GM12872 (cell line): ENCODE measurements at regions not wholly inside any gene's neighbourhood (a gene's known extent, or its start where the extent isn't known, plus 50 kb on each side); places are given as distances from the start of the nearest gene placed in this dataset.

Source experiments
- TF ChIP-seq, protein P1 (sequence below): IDR thresholded peaks from 3 replicates; pipeline ENCODE4 v1.5.1; 2011; ENCODE audit warnings: low read depth, mild to moderate bottlenecking, low read length, moderate library complexity; ENCODE audit not compliant: insufficient read depth

GRCh38 chr6:126787635-126788034 lies 330.8 kb upstream of the RSPO3 start:
- TF ChIP-seq, protein P1, sequence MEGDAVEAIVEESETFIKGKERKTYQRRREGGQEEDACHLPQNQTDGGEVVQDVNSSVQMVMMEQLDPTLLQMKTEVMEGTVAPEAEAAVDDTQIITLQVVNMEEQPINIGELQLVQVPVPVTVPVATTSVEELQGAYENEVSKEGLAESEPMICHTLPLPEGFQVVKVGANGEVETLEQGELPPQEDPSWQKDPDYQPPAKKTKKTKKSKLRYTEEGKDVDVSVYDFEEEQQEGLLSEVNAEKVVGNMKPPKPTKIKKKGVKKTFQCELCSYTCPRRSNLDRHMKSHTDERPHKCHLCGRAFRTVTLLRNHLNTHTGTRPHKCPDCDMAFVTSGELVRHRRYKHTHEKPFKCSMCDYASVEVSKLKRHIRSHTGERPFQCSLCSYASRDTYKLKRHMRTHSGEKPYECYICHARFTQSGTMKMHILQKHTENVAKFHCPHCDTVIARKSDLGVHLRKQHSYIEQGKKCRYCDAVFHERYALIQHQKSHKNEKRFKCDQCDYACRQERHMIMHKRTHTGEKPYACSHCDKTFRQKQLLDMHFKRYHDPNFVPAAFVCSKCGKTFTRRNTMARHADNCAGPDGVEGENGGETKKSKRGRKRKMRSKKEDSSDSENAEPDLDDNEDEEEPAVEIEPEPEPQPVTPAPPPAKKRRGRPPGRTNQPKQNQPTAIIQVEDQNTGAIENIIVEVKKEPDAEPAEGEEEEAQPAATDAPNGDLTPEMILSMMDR, result no peak

GRCh38 chr6:126788861-126789365 lies 329.6 kb upstream of the RSPO3 start:
- TF ChIP-seq, protein P1, result no peak

- TF ChIP-seq, protein P1, result no peak
These were observed 326.0 kb upstream of the RSPO3 start for GRCh38 chr6:126792340-126793085.

DNA sequence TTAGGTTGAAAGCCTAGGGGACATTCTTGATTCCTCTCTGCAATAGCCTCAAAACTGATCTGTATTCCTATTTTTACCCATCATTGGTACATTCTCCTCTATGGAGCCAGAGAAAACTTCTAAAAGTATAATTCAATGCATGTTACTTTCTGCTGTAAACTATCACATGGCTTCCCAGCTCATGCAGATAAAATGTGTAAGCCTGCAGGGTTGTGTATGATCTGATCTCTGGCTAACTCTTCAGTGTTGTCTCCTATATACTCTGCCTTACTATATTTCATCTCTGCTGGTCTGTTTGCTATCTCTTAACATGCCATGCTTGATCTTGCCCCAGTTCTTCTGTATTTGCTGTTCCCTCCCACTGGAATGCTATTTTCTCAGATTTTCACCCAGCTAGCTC lies 323.3 kb upstream of the RSPO3 start:
- TF ChIP-seq, protein P1, result no peak

DNA sequence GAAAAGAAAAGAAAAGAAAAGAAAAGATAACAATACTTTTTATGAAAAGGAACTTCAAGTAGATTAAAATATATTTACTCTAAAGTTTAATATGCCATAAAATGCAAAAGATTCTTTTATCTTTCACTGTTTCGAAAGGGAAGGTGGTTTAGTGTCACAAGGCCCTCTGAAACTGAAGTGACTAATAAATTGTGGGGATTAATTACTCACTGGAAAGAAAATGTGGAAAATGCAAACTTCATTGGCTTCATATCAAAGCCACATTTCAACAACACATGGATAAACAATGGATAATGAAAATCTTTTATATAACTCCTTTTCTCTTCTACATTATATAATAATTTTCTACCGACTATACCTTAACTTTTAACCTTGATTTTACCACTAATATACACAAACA lies 320.5 kb upstream of the RSPO3 start:
- TF ChIP-seq, protein P1, result no peak

- TF ChIP-seq, protein P1, result no peak
These were observed 314.7 kb upstream of the RSPO3 start for GRCh38 chr6:126803769-126804168.

- TF ChIP-seq, protein P1, result peak; percentile 66
These were observed 314.0 kb upstream of the RSPO3 start for GRCh38 chr6:126804332-126805064.
